SKM-1 treated with dmso at 0.1 percent for 144 hours (cell line): ENCODE measurements at regions not wholly inside any gene's neighbourhood (a gene's known extent, or its start where the extent isn't known, plus 50 kb on each side); places are given as distances from the start of the nearest gene placed in this dataset.

Experiments used
- DNase-seq: peaks from one replicate; lab custom pipeline; 2025; ENCODE audit not compliant: unreplicated experiment; lab: John Stamatoyannopoulos, UW

DNA sequence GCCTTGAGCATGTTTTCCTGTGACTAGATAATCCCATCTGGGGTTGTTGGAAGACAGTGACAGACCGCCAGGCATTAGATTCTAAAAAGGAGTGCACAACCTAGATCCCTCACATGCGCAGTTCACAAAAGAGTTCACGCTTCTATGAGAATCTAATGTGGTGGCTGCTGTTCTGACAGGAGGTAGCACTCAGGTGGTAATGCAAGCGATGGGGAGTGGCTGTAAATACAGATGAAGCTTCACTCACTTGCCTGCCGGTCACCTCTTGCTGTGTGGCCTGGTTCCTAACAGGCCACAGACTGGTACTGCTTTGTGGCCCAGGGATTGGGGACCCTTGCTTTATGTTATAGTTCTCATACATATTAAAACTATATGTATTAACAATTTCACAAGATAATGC is 81.9 kb upstream of the TMLHE start:
- no peak for DNase-seq

DNA sequence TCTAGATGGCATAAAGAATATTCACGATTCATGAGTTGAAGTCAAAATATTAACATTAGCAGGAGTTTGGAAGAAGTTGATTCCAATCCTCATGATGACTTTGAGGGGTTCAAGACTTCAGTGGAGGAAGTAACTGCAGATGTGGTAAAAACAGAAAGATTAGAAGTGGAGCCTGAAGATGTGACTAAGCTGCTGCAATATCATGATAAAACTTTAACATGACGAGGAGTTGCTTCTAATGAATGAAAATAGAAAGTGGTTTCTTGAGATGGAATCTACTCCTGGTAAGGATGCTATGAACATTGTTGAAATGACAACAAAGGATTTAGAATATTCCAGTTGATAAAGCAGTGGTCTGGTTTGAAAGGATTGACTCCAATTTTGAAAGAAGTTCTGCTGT is 70.1 kb upstream of the TMLHE start:
- no peak for DNase-seq

DNA sequence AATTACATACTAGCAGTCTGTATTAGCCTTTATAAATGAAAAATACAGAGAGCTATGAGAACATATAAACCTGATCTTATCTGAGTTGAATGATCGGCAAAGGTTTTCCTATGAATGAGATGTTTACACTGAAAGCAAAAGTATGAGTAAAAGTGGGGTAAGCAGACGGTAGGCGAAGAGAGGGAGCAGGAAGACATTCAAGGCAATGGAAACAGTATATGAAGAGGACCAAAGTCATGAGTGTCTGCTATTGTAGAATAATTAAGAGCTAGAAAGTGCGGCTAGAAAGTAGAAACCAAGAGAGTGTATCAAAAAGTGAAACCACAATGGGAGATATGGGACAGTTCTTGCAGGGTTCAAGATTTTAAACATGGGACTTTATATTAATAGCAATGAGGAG is 67.0 kb upstream of the TMLHE start:
- no peak for DNase-seq

DNA sequence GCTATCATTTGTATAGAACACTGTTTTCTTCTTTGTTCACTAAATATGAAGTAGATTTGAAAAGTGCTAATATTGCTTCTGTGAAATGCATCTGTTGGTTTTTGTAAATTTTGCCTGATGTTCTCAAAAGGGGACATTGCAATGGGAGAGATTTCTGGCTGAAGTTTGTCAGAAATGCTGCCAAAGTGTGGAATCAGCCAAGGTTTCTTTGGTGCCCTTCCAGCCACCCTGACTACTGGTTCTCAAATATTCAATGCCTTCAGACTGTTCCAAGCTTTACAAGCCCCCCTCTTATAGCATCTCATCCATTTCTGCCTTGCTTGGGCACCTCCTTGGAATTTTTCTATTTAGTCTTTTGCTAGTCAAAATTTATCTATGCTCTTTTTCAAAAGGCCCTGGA is 60.6 kb upstream of the TMLHE start:
- DNase-seq, result no peak

DNA sequence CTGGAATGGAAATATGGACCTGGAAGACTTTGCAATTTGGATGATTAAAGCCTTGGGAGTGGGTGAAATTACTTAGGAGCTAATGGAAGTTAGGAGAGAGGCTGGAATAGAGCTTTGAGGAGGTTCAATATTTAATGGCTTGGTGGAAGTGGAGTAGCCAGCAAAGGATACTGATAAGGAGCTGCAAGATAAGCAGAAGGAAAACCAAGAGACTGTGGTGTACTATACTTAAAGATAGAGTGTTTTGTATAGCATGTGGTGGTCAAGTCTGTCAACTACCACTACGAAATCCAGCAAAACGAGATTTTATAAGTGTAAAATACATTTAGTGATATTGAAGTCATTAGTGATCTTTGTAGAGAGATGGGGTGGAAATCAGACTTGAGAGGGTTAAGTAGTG is 54.0 kb upstream of the TMLHE start:
- DNase-seq, result no peak
